ENCODE measurements at regions not wholly inside any gene's neighbourhood (a gene's known extent, or its start where the extent isn't known, plus 50 kb on each side); places are given as distances from the start of the nearest gene placed in this dataset.

DNA sequence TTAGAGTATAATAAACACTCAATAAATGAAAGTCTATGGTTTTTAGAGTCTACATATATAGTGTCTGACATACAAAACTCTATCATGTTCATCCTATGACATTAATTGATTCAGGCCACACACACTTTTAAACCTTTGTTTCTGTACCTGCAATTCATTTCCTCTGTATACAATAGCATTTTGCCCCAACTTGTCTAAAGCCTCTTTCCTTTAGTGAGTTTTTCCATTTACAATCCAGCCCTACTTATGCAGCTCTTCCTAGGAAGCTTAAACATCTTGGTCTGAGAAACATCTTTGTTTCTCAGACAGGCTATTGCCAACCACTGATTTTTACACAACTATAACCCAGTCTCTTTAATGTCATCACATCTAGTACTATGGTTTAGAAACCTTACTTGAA is 214.7 kb upstream of the SLC16A7 start:
- Mint-ChIP-seq H3K4me1 (ENCODE audit: low read depth) (peaks cover 5% of the 10 kb centered on the region), H3K27ac (no peak overlapping the region), H3K27me3 (no peaks in the 10 kb centered on the region), H3K9me3 (no peaks in the 10 kb centered on the region), H3K4me3 (no peak overlapping the region), H3K36me3 (ENCODE audit: low read depth) (no peaks in the 10 kb centered on the region)
- DNase-seq = no peak
- intact Hi-C loops (cut with DNase I, micrococcal nuclease) = no loop called here
- CTCF ChIA-PET = no interaction called here
- no peak overlapping the region for H3K4me3 ChIP-seq (ENCODE audit: low read length)
- no peaks in the 10 kb centered on the region for H3K36me3 ChIP-seq (ENCODE audit: insufficient read depth, low read length)
- ATAC-seq (ENCODE audit: poor library complexity) = no peak
- TF ChIP-seq CTCF (IDR thresholded peaks at IDR 0.05) = no peak
- H3K9me3 ChIP-seq (ENCODE audit: control insufficient read depth in 1 of 2, insufficient read depth in 1 of 2, low read length in 2 of 2) = no peaks in the 10 kb centered on the region
- H3K27me3 ChIP-seq (ENCODE audit: control insufficient read depth in 1 of 2, insufficient read depth in 2 of 2, low read length in 2 of 2) = no peaks in the 10 kb centered on the region
- peaks cover 2% of the 10 kb centered on the region for H3K4me1 ChIP-seq (ENCODE audit: insufficient read depth, low read length)
- H3K27ac ChIP-seq (ENCODE audit: low read depth in 1 of 2, low read length in 2 of 2) = no peak overlapping the region
- POLR2A ChIA-PET = no interaction called here

GRCh38 chr12:59375633-59376032 is 220.2 kb upstream of the SLC16A7 start:
- ATAC-seq (ENCODE audit: poor library complexity) (no peak), DNase-seq (no peak)
- H3K36me3 Mint-ChIP-seq (ENCODE audit: low read depth) = no peaks in the 10 kb centered on the region
- Histone ChIP-seq H3K27ac (ENCODE audit: low read depth in 1 of 2, low read length in 2 of 2) (no peak overlapping the region), H3K27me3 (ENCODE audit: control insufficient read depth in 1 of 2, insufficient read depth in 2 of 2, low read length in 2 of 2) (no peaks in the 10 kb centered on the region), H3K9me3 (ENCODE audit: control insufficient read depth in 1 of 2, insufficient read depth in 1 of 2, low read length in 2 of 2) (no peaks in the 10 kb centered on the region), H3K4me3 (ENCODE audit: low read length) (no peak overlapping the region), H3K36me3 (ENCODE audit: insufficient read depth, low read length) (no peaks in the 10 kb centered on the region), H3K4me1 (ENCODE audit: insufficient read depth, low read length) (no peaks in the 10 kb centered on the region)
- H3K27ac Mint-ChIP-seq = no peak overlapping the region
- no peaks in the 10 kb centered on the region for H3K27me3 Mint-ChIP-seq
- H3K4me1 Mint-ChIP-seq (ENCODE audit: low read depth) = no peaks in the 10 kb centered on the region
- H3K4me3 Mint-ChIP-seq = no peak overlapping the region
- intact Hi-C loops (cut with DNase I, micrococcal nuclease) = no loop called here
- ChIA-PET CTCF (no interaction called here), POLR2A (no interaction called here)
- H3K9me3 Mint-ChIP-seq = no peaks in the 10 kb centered on the region
- no peak for TF ChIP-seq CTCF (IDR thresholded peaks at IDR 0.05)

GRCh38 chr12:59374783-59375182 is 221.0 kb upstream of the SLC16A7 start:
- Mint-ChIP-seq H3K27me3 (no peaks in the 10 kb centered on the region), H3K9me3 (no peaks in the 10 kb centered on the region), H3K27ac (no peak overlapping the region), H3K36me3 (ENCODE audit: low read depth) (no peaks in the 10 kb centered on the region), H3K4me1 (ENCODE audit: low read depth) (no peaks in the 10 kb centered on the region), H3K4me3 (no peak overlapping the region)
- ATAC-seq (ENCODE audit: poor library complexity) (no peak), DNase-seq (no peak)
- no peaks in the 10 kb centered on the region for H3K4me1 ChIP-seq (ENCODE audit: insufficient read depth, low read length)
- H3K27me3 ChIP-seq (ENCODE audit: control insufficient read depth in 1 of 2, insufficient read depth in 2 of 2, low read length in 2 of 2) = no peaks in the 10 kb centered on the region
- ChIA-PET CTCF (no interaction called here), POLR2A (no interaction called here)
- intact Hi-C loops (cut with DNase I, micrococcal nuclease) = no loop called here
- no peaks in the 10 kb centered on the region for H3K36me3 ChIP-seq (ENCODE audit: insufficient read depth, low read length)
- no peak for TF ChIP-seq CTCF (IDR thresholded peaks at IDR 0.05)
- H3K9me3 ChIP-seq (ENCODE audit: control insufficient read depth in 1 of 2, insufficient read depth in 1 of 2, low read length in 2 of 2) = no peaks in the 10 kb centered on the region
- H3K27ac ChIP-seq (ENCODE audit: low read depth in 1 of 2, low read length in 2 of 2) = no peak overlapping the region
- no peak overlapping the region for H3K4me3 ChIP-seq (ENCODE audit: low read length)
